CD4-positive, CD25-positive, alpha-beta regulatory T cell (primary cell): ENCODE measurements at regions not wholly inside any gene's neighbourhood (a gene's known extent, or its start where the extent isn't known, plus 50 kb on each side); places are given as distances from the start of the nearest gene placed in this dataset.

Experiments
- ATAC-seq, 2 donors: fragments of 150-1000 bp; cut with Tn5 transposase; one replicate each; pipeline ENCODE4 v1.10.0; 2021; ENCODE audit warnings: low read depth in 2 of 2, moderate number of reproducible peaks in 2 of 2, moderate library complexity in 1 of 2
- DNase-seq, 3 donors: peaks; one replicate each; pipeline versions ENCODE4 v3.0.0 to v3.0.0-alpha.2; 2012 to 2022; ENCODE audit warnings: mixed read lengths in 1 of 3
- H3K27ac ChIP-seq: one replicate; pipeline ENCODE4 v1.7.0; 2013; ENCODE audit warnings: mild to moderate bottlenecking, low read length; ENCODE audit not compliant: insufficient read depth, poor library complexity, severe bottlenecking
- H3K27me3 ChIP-seq: one replicate; pipeline ENCODE4 v1.7.0; 2013; ENCODE audit warnings: low read length; ENCODE audit not compliant: control insufficient read depth, insufficient read depth
- H3K36me3 ChIP-seq: one replicate; pipeline ENCODE4 v1.7.0; 2013; ENCODE audit warnings: mild to moderate bottlenecking, low read length, moderate library complexity; ENCODE audit not compliant: control insufficient read depth, insufficient read depth
- H3K4me1 ChIP-seq: 2 replicates; pipeline ENCODE4 v1.7.0; 2013; ENCODE audit warnings: mild to moderate bottlenecking, low read length; ENCODE audit not compliant: insufficient read depth, control insufficient read depth, poor library complexity, severe bottlenecking
- H3K4me3 ChIP-seq: one replicate; pipeline ENCODE4 v1.7.0; 2013; ENCODE audit warnings: low read depth, mild to moderate bottlenecking, low read length, moderate library complexity
- H3K9me3 ChIP-seq, 2 experiments: 1 replicate in 1 of 2; 2 replicates in 1 of 2; pipeline ENCODE4 v1.7.0; 2013; ENCODE audit warnings: low read length in 2 of 2, mild to moderate bottlenecking in 1 of 2, moderate library complexity in 1 of 2; ENCODE audit not compliant: control insufficient read depth in 2 of 2
- H3K27ac Mint-ChIP-seq, 3 donors: one replicate each; pipeline ENCODE4 v1.8.0; 2020 to 2022; ENCODE audit warnings: mild to moderate bottlenecking in 3 of 3, mixed read lengths in 3 of 3, moderate library complexity in 2 of 3
- H3K27me3 Mint-ChIP-seq: one replicate; pipeline ENCODE4 v1.8.0; 2022; ENCODE audit warnings: mild to moderate bottlenecking, mixed read lengths
- H3K36me3 Mint-ChIP-seq: one replicate; pipeline ENCODE4 v1.8.0; 2020; ENCODE audit warnings: mixed read lengths
- H3K4me1 Mint-ChIP-seq, 4 donors: one replicate each; pipeline ENCODE4 v1.8.0; 2020 to 2022; ENCODE audit warnings: mixed read lengths in 4 of 4, mild to moderate bottlenecking in 1 of 4
- H3K4me3 Mint-ChIP-seq, 4 donors: one replicate each; pipeline ENCODE4 v1.8.0; 2020 to 2022; ENCODE audit warnings: mild to moderate bottlenecking in 4 of 4, mixed read lengths in 4 of 4, moderate library complexity in 3 of 4
- H3K9me3 Mint-ChIP-seq, 7 donors: one replicate each; pipeline ENCODE4 v1.8.0; 2020 to 2022; ENCODE audit warnings: mixed read lengths in 7 of 7, mild to moderate bottlenecking in 3 of 7, moderate library complexity in 2 of 7

DNA sequence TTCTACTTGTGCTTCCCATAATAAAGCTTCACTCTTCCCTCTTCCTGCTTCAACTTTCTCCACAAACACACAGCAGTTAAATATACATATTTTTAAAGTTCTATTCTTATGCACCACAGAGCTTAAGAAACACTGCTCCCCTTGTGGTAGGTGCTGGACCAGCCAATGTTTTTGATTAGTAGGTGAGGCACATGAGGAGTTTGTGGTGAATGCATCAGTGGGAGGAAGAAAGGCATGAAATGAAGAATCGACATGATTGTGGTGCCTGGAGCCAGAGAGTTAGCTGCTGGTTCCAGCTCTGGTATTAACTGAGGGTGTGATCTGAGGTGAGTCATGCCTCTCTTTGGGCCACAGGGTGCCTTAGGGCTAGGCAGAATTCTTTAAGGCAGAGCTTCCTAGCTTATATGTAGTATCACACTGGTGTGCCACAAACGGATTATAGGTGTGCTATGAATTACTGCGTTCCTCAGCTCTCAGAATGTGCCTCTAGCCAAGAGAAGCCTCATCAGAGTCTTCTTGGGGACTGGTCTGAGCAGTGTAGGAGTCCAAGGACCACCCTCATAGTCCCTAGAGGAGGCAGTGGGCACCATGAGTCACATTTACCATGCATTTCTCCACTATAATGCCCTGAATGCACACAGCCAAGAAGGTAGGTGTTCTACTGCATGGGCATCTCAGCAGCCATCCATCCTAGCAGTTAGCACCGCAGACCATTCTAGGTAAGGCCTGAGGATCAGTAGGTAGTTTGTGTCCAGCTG, 97.4 kb upstream of the SGIP1 start:
- Histone ChIP-seq H3K36me3 (no peaks in the 10 kb centered on the region), H3K9me3 (peaks cover 2% of the 10 kb centered on the region in 2 experiments), H3K27me3 (no peaks in the 10 kb centered on the region), H3K27ac (peak overlapping the region; percentile 24), H3K4me1 (peaks cover 20% of the 10 kb centered on the region), H3K4me3 (peak overlapping the region; percentile 58)
- ATAC-seq (peak; percentile 76 to 85), DNase-seq (peak in 2 of 3 donors; percentile 53 to 82)
- peaks cover 20 to 42% (median 28%) of the 10 kb centered on the region in 4 donors for H3K4me1 Mint-ChIP-seq
- peaks cover 0 to 12% (median 2%) of the 10 kb centered on the region in 7 donors for H3K9me3 Mint-ChIP-seq
- H3K27ac Mint-ChIP-seq = peak overlapping the region in 2 of 3 donors; percentile 22 to 50
- H3K4me3 Mint-ChIP-seq = peak overlapping the region; percentile 2 to 78 (median 21)
- H3K27me3 Mint-ChIP-seq = no peaks in the 10 kb centered on the region
- no peaks in the 10 kb centered on the region for H3K36me3 Mint-ChIP-seq

DNA sequence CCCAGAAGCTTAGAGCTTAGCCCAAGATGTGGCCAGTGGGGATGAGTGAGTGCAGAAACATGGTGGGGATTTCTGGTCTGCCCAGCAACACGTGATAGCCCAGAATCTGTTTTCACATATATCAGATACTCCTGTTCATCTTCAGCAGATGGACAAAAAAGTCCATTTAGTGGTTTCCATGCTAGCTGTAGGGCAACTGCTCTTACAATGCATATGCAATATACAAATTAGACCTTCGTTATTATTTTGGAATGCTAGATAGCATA, 96.9 kb upstream of the SGIP1 start:
- peak overlapping the region in 1 of 3 donors; percentile 22 for H3K27ac Mint-ChIP-seq
- H3K27me3 Mint-ChIP-seq = no peaks in the 10 kb centered on the region
- peaks cover 0 to 7% (median 0%) of the 10 kb centered on the region in 7 donors for H3K9me3 Mint-ChIP-seq

GRCh38 chr1:66438062-66438461, 95.9 kb upstream of the SGIP1 start:
- no peaks in the 10 kb centered on the region for H3K36me3 ChIP-seq
- H3K27ac Mint-ChIP-seq = peak overlapping the region in 1 of 3 donors; percentile 86
- peaks cover 20% of the 10 kb centered on the region for H3K4me1 ChIP-seq
- H3K27me3 Mint-ChIP-seq = no peaks in the 10 kb centered on the region
- ATAC-seq (no peak), DNase-seq (no peak)
- peaks cover 20 to 42% (median 26%) of the 10 kb centered on the region in 4 donors for H3K4me1 Mint-ChIP-seq
- H3K4me3 Mint-ChIP-seq = no peak overlapping the region
- H3K4me3 ChIP-seq = no peak overlapping the region
- no peaks in the 10 kb centered on the region for H3K27me3 ChIP-seq
- no peaks in the 10 kb centered on the region for H3K36me3 Mint-ChIP-seq
- no peaks in the 10 kb centered on the region for H3K9me3 ChIP-seq
- H3K27ac ChIP-seq = no peak overlapping the region
- H3K9me3 Mint-ChIP-seq = peaks cover 0 to 2% (median 0%) of the 10 kb centered on the region in 7 donors

More for the DNA sequence above, 96.9 kb upstream of the SGIP1 start:
- H3K27me3 ChIP-seq = no peaks in the 10 kb centered on the region
- H3K4me1 ChIP-seq = peaks cover 20% of the 10 kb centered on the region
- no peak overlapping the region for H3K27ac ChIP-seq
- Mint-ChIP-seq H3K4me1 (peaks cover 20 to 42% (median 28%) of the 10 kb centered on the region in 4 donors), H3K36me3 (no peaks in the 10 kb centered on the region), H3K4me3 (peak overlapping the region in 2 of 4 donors; percentile 12 to 78)
- H3K9me3 ChIP-seq = no peaks in the 10 kb centered on the region
- DNase-seq (no peak), ATAC-seq (peak in 1 of 2 donors; percentile 7)
- H3K4me3 ChIP-seq = peak overlapping the region; percentile 58
- H3K36me3 ChIP-seq = no peaks in the 10 kb centered on the region

DNA sequence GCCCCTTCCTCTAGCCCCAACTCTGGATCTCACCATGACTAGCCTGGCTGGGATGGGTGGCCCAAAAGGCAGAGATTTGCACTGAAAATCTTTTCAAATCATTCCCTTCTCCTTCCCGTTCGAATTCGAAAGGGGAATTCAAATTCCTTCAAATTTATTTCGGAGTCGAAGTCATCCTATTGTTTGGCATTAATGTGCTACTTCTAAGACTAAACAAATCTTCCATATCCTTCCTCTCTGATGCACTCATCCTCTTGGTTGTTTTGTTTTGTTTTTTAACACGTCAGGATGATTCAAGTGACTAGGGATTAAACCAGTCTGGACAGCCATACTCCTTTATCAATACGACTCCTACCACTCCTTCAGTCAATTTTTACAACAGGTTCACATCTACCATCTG, 95.5 kb upstream of the SGIP1 start:
- Histone ChIP-seq H3K4me1 (peaks cover 20% of the 10 kb centered on the region), H3K27ac (no peak overlapping the region), H3K9me3 (no peaks in the 10 kb centered on the region), H3K27me3 (no peaks in the 10 kb centered on the region), H3K4me3 (peak overlapping the region; percentile 29), H3K36me3 (no peaks in the 10 kb centered on the region)
- no peak for DNase-seq
- H3K4me1 Mint-ChIP-seq = peaks cover 20 to 41% (median 27%) of the 10 kb centered on the region in 4 donors
- peaks cover 0 to 2% (median 0%) of the 10 kb centered on the region in 7 donors for H3K9me3 Mint-ChIP-seq
- H3K27ac Mint-ChIP-seq = peak overlapping the region; percentile 7 to 88 (median 86)
- H3K36me3 Mint-ChIP-seq = no peaks in the 10 kb centered on the region
- ATAC-seq = no peak
- H3K27me3 Mint-ChIP-seq = no peaks in the 10 kb centered on the region
- peak overlapping the region in 3 of 4 donors; percentile 10 to 66 (median 39) for H3K4me3 Mint-ChIP-seq

- Mint-ChIP-seq H3K9me3 (no peaks in the 10 kb centered on the region), H3K27ac (peak overlapping the region; percentile 7 to 88 (median 86)), H3K4me3 (peak overlapping the region; percentile 10 to 66 (median 44)), H3K4me1 (peaks cover 17 to 40% (median 28%) of the 10 kb centered on the region in 4 donors), H3K27me3 (no peaks in the 10 kb centered on the region), H3K36me3 (no peaks in the 10 kb centered on the region)
- ATAC-seq = no peak
- peaks cover 20% of the 10 kb centered on the region for H3K4me1 ChIP-seq
- no peaks in the 10 kb centered on the region for H3K27me3 ChIP-seq
- DNase-seq = peak in 1 of 3 donors; percentile 46
- H3K4me3 ChIP-seq = peak overlapping the region; percentile 29
- H3K27ac ChIP-seq = no peak overlapping the region
- no peaks in the 10 kb centered on the region for H3K9me3 ChIP-seq
- no peaks in the 10 kb centered on the region for H3K36me3 ChIP-seq
These were observed 94.8 kb upstream of the SGIP1 start for GRCh38 chr1:66439031-66439740.

DNA sequence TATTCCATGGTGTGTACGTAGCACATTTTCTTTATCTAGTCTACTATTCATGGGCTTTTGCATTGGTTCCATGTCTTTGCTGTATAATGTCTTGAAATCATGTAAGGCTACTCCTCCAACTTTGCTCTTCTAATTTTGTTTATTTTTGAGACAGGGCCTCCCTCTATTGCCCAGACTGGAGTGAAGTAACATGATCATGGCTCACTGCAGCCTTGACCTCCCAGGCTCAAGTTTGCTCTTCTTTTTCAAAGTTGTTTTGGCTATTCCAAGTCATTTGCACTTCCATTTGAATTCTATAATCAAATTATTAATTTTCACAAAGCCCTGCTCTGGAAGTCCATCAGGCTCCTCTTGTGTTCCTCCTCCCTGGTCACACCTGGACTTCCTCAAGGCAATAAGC, 90.2 kb upstream of the SGIP1 start:
- ATAC-seq (no peak), DNase-seq (no peak)
- Mint-ChIP-seq H3K9me3 (no peaks in the 10 kb centered on the region), H3K4me3 (no peak overlapping the region), H3K4me1 (peaks cover 23 to 40% (median 36%) of the 10 kb centered on the region in 4 donors), H3K36me3 (no peaks in the 10 kb centered on the region), H3K27ac (peak overlapping the region in 2 of 3 donors; percentile 84 to 91), H3K27me3 (peaks cover 6% of the 10 kb centered on the region)
- Histone ChIP-seq H3K9me3 (no peaks in the 10 kb centered on the region), H3K4me1 (peaks cover 30% of the 10 kb centered on the region), H3K4me3 (no peak overlapping the region), H3K27me3 (no peaks in the 10 kb centered on the region), H3K36me3 (no peaks in the 10 kb centered on the region), H3K27ac (no peak overlapping the region)

DNA sequence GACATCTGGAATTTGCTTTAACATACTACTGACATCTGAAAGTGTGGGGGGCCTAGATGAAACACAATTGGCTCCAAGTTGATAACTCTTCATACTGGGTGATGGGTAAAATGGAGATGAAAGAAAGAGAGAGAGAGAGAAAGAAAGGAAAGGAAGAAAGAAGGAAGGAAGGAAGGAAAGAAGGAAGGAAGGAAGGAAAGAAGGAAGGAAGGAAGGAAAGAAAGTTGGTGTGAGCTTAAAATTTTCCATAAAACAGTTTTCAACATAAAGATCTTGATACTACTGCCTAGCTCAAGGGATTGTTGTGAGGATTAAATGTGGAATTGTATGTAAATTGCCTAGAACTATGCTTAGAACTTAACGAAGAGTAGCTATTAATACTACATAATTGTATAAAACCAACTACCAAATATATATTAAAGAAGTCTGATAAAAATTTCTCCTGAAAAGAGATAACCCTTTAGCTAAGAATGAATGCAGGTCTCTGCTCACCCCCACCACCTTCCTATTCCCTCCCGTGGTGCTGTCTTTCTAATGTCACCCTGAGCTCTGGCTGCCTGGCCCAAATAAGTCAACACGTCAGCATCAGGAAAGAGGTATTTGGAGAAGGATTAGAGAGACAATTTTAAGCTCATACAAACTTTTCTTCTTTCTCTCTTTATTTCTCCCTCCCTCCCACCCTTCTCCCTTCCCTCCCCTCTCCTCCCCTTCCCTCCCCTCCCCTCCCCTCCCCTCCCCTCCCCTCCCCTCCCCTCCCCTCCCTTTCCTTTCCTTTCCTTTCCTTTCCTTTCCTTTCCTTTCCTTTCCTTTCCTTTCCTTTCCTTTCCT, 89.3 kb upstream of the SGIP1 start:
- Mint-ChIP-seq H3K4me1 (peaks cover 18 to 32% (median 29%) of the 10 kb centered on the region in 4 donors), H3K4me3 (peak overlapping the region; percentile 23 to 80 (median 76)), H3K36me3 (no peaks in the 10 kb centered on the region), H3K9me3 (no peaks in the 10 kb centered on the region), H3K27me3 (peaks cover 6% of the 10 kb centered on the region), H3K27ac (peak overlapping the region; percentile 91 to 99 (median 95))
- no peaks in the 10 kb centered on the region for H3K36me3 ChIP-seq
- ATAC-seq = no peak
- peaks cover 25% of the 10 kb centered on the region for H3K4me1 ChIP-seq
- peak overlapping the region; percentile 71 for H3K4me3 ChIP-seq
- no peak for DNase-seq
- H3K27me3 ChIP-seq = no peaks in the 10 kb centered on the region
- peak overlapping the region; percentile 78 for H3K27ac ChIP-seq
- no peaks in the 10 kb centered on the region for H3K9me3 ChIP-seq
